HG03469 (cell line): ENCODE measurements at regions not wholly inside any gene's neighbourhood (a gene's known extent, or its start where the extent isn't known, plus 50 kb on each side); places are given as distances from the start of the nearest gene placed in this dataset.

Experiments
- ATAC-seq: cut with Tn5 transposase; IDR thresholded peaks from one replicate; pipeline ENCODE4 v1.9.1; 2021; ENCODE audit warnings: mild to moderate bottlenecking, moderate library complexity, moderate number of reproducible peaks; ENCODE audit not compliant: unreplicated experiment

- no peak for ATAC-seq
Observed at GRCh38 chr2:164103271-164103670, 367.5 kb upstream of the FIGN start.

- no peak for ATAC-seq
Observed at GRCh38 chr2:164102366-164102765, 366.6 kb upstream of the FIGN start.

GRCh38 chr2:164091673-164092072 is 355.9 kb upstream of the FIGN start:
- no peak for ATAC-seq

GRCh38 chr2:164090533-164090932 is 354.7 kb upstream of the FIGN start:
- ATAC-seq = no peak

GRCh38 chr2:164084066-164084465 is 348.3 kb upstream of the FIGN start:
- no peak for ATAC-seq

- ATAC-seq = no peak
Observed at GRCh38 chr2:164080486-164080885, 344.7 kb upstream of the FIGN start.

- no peak for ATAC-seq
Observed at GRCh38 chr2:164079258-164079657, 343.4 kb upstream of the FIGN start.

- no peak for ATAC-seq
Observed at GRCh38 chr2:164078421-164078820, 342.6 kb upstream of the FIGN start.

GRCh38 chr2:164073101-164074074 is 337.6 kb upstream of the FIGN start:
- ATAC-seq = no peak

GRCh38 chr2:164069540-164069939 is 333.7 kb upstream of the FIGN start:
- ATAC-seq = no peak

- no peak for ATAC-seq
Observed at GRCh38 chr2:164068063-164068462, 332.3 kb upstream of the FIGN start.

- no peak for ATAC-seq
Observed at GRCh38 chr2:164066095-164066494, 330.3 kb upstream of the FIGN start.

GRCh38 chr2:164065038-164065437 is 329.2 kb upstream of the FIGN start:
- no peak for ATAC-seq

GRCh38 chr2:164061129-164061746 is 325.4 kb upstream of the FIGN start:
- peak; percentile 72 for ATAC-seq

GRCh38 chr2:164060031-164060430 is 324.2 kb upstream of the FIGN start:
- ATAC-seq = no peak

- no peak for ATAC-seq
Observed at GRCh38 chr2:164055623-164056022, 319.8 kb upstream of the FIGN start.

GRCh38 chr2:164054651-164055050 is 318.8 kb upstream of the FIGN start:
- ATAC-seq = no peak

- no peak for ATAC-seq
Observed at GRCh38 chr2:164053021-164053420, 317.2 kb upstream of the FIGN start.

- no peak for ATAC-seq
Observed at GRCh38 chr2:164052006-164052405, 316.2 kb upstream of the FIGN start.

- no peak for ATAC-seq
Observed at GRCh38 chr2:164048729-164049128, 312.9 kb upstream of the FIGN start.

GRCh38 chr2:164046040-164046439 is 310.2 kb upstream of the FIGN start:
- no peak for ATAC-seq

- no peak for ATAC-seq
Observed at GRCh38 chr2:164044622-164045021, 308.8 kb upstream of the FIGN start.
